Endothelial cell of umbilical vein (primary cell): ENCODE measurements at regions not wholly inside any gene's neighbourhood (a gene's known extent, or its start where the extent isn't known, plus 50 kb on each side); places are given as distances from the start of the nearest gene placed in this dataset.

Source experiments
- BruUV-seq: library from RNA; stranded (reverse); fragments of 400-500 nt; replicated peaks from 2 replicates; lab custom pipeline; 2021; lab: Mats Ljungman, UMichigan
- CTCF ChIA-PET: fragments of 300-600, 350-600 bp; sonication (Branson Sonifier 250); formaldehyde crosslinking; loops from one replicate; lab custom pipeline; 2021; ENCODE audit warnings: antibody characterized with exemption, inconsistent platforms; lab: Charles Lee
- POLR2A ChIA-PET: fragments of 300-600, 350-600 bp; sonication (Branson Sonifier 250); formaldehyde crosslinking; loops from one replicate; lab custom pipeline; 2021; ENCODE audit warnings: antibody characterized with exemption, inconsistent platforms; lab: Charles Lee
- DNase-seq: peaks from one replicate; pipeline ENCODE4 v3.0.0-alpha.2; 2011; ENCODE audit warnings: low read depth, low spot score
- FAIRE-seq: peaks from 2 replicates; lab custom pipeline; 2011; peaks lifted over from hg19 to GRCh38; lab: Jason Lieb, UNC
- H2AFZ ChIP-seq: 2 replicates; pipeline ENCODE4 v1.6.0; 2012; ENCODE audit warnings: low read depth, low read length, control low read depth, inconsistent platforms
- H3K27ac ChIP-seq: 2 replicates; pipeline ENCODE4 v1.5.1; 2011; ENCODE audit warnings: low read depth, mild to moderate bottlenecking, control low read depth, low read length, moderate library complexity; ENCODE audit not compliant: insufficient read depth
- H3K27me3 ChIP-seq, 2 experiments: 2 replicates each; pipeline versions ENCODE4 v1.6.0 to v1.6.1; 2011; ENCODE audit warnings: low read length in 2 of 2, mixed read lengths in 1 of 2; ENCODE audit not compliant: control insufficient read depth in 2 of 2, insufficient read depth in 2 of 2
- H3K36me3 ChIP-seq, 2 experiments: 2 replicates in 1 of 2; 3 replicates in 1 of 2; pipeline ENCODE4 v1.5.1; 2011; ENCODE audit warnings: low read length in 2 of 2, mild to moderate bottlenecking in 1 of 2, moderate library complexity in 1 of 2; ENCODE audit not compliant: control insufficient read depth in 2 of 2, insufficient read depth in 2 of 2; ENCODE audit errors: extremely low read depth in 1 of 2
- H3K4me1 ChIP-seq: 3 replicates; pipeline ENCODE4 v1.5.1; 2011; ENCODE audit warnings: mild to moderate bottlenecking, low read length; ENCODE audit not compliant: control insufficient read depth, insufficient read depth; ENCODE audit errors: extremely low read depth
- H3K4me2 ChIP-seq: 2 replicates; pipeline ENCODE4 v1.6.1; 2011; ENCODE audit warnings: low read length, control low read depth, mixed read lengths; ENCODE audit not compliant: insufficient read depth
- H3K4me3 ChIP-seq, 3 experiments: fragments of 200-600 bp in 1 of 3; sonication (generic), shearing (Covaris generic) in 1 of 3; replicated peaks in 1 of 3; 2 replicates each; pipeline ENCODE4 v1.5.1; 2011 to 2016; ENCODE audit warnings: control low read depth in 3 of 3, low read length in 3 of 3, mild to moderate bottlenecking in 2 of 3, inconsistent platforms in 1 of 3, low read depth in 1 of 3, moderate library complexity in 1 of 3; ENCODE audit not compliant: insufficient read depth in 1 of 3
- H3K79me2 ChIP-seq: 2 replicates; pipeline ENCODE4 v1.6.0; 2012; ENCODE audit warnings: low read length, inconsistent platforms; ENCODE audit not compliant: control insufficient read depth, insufficient read depth
- H3K9ac ChIP-seq: replicated peaks from 2 replicates; pipeline ENCODE3; 2011; ENCODE audit warnings: low read length, control low read depth; ENCODE audit not compliant: insufficient read depth; ENCODE audit errors: extremely low read depth
- H3K9me1 ChIP-seq: replicated peaks from 3 replicates; pipeline ENCODE4 v1.6.0; 2011; ENCODE audit warnings: mild to moderate bottlenecking, low read length; ENCODE audit not compliant: control insufficient read depth, insufficient read depth; ENCODE audit errors: extremely low read depth
- H3K9me3 ChIP-seq: replicated peaks from 2 replicates; pipeline ENCODE4 v1.5.1; 2012; ENCODE audit warnings: low read length, inconsistent platforms; ENCODE audit not compliant: control insufficient read depth, insufficient read depth
- H4K20me1 ChIP-seq: replicated peaks from 2 replicates; pipeline ENCODE3; 2011; ENCODE audit warnings: mild to moderate bottlenecking, low read length; ENCODE audit not compliant: control insufficient read depth, insufficient read depth; ENCODE audit errors: extremely low read depth
- CTCF ChIP-seq, 2 donors: IDR thresholded peaks; 1 replicate in 1 of 2; 2 replicates in 1 of 2; pipeline ENCODE4 v1.5.1; 2011; ENCODE audit warnings: low read length in 2 of 2, mild to moderate bottlenecking in 2 of 2, moderate library complexity in 2 of 2, control low read depth in 1 of 2, inconsistent platforms in 1 of 2, low read depth in 1 of 2; ENCODE audit not compliant: insufficient read depth in 1 of 2; ENCODE audit errors: extremely low read depth in 1 of 2
- EZH2 ChIP-seq: IDR thresholded peaks from 2 replicates; pipeline ENCODE4 v1.6.1; 2012; ENCODE audit warnings: borderline replicate concordance, low read depth, mild to moderate bottlenecking, moderate library complexity, low read length, inconsistent platforms; ENCODE audit not compliant: severe bottlenecking
- FOS ChIP-seq: IDR thresholded peaks from 2 replicates; pipeline ENCODE4 v1.6.1; 2011; ENCODE audit warnings: mild to moderate bottlenecking, low read length, moderate library complexity, borderline replicate concordance; ENCODE audit not compliant: insufficient read depth
- GATA2 ChIP-seq: IDR thresholded peaks from 2 replicates; pipeline ENCODE4 v1.7.0; 2011; ENCODE audit warnings: low read depth, mild to moderate bottlenecking, moderate library complexity, mixed read lengths, low read length; ENCODE audit not compliant: insufficient read length, insufficient read depth
- JUN ChIP-seq: IDR thresholded peaks from 2 replicates; pipeline ENCODE4 v1.6.1; 2011; ENCODE audit warnings: borderline replicate concordance, low read depth; ENCODE audit not compliant: insufficient read length, insufficient read depth
- MAX ChIP-seq: IDR thresholded peaks from 2 replicates; pipeline ENCODE4 v1.6.1; 2011; ENCODE audit not compliant: insufficient read depth, insufficient read length
- MYC ChIP-seq: IDR thresholded peaks from one replicate; pipeline ENCODE4 v1.6.1; 2011; ENCODE audit warnings: mild to moderate bottlenecking, low read depth, low read length
- POLR2A ChIP-seq: IDR thresholded peaks from 2 replicates; pipeline ENCODE4 v1.6.1; 2012; ENCODE audit warnings: low read depth, mild to moderate bottlenecking, control low read depth, low read length
- POLR2AphosphoS5 ChIP-seq: IDR thresholded peaks from 2 replicates; pipeline ENCODE4 v1.6.1; 2012; ENCODE audit warnings: low read depth, mild to moderate bottlenecking, control low read depth, low read length, moderate library complexity; ENCODE audit not compliant: insufficient read depth
- dilution Hi-C: fragments of 300-500 bp; cut with MboI; formaldehyde crosslinking; loops from one replicate; pipeline ENCODE4 v1.15.0; 2019; ENCODE audit warnings: low sequenced_read_pairs; ENCODE audit not compliant: extremely low pct_ligation_motif_present
- intact Hi-C: fragments of 100-400 bp; cut with micrococcal nuclease; formaldehyde crosslinking; loops from one replicate; pipeline ENCODE4 v1.10.0; 2022

- Histone ChIP-seq H3K79me2 (no peaks in the 10 kb centered on the region), H3K9ac (no peak overlapping the region), H3K4me2 (no peak overlapping the region), H3K4me1 (no peaks in the 10 kb centered on the region), H3K36me3 (no peaks in the 10 kb centered on the region), H3K9me1 (no peaks in the 10 kb centered on the region), H3K27me3 (no peaks in the 10 kb centered on the region), H3K9me3 (no peaks in the 10 kb centered on the region), H3K27ac (no peak overlapping the region), H3K4me3 (no peak overlapping the region), H4K20me1 (no peaks in the 10 kb centered on the region), H2AFZ (no peak overlapping the region)
- ChIA-PET POLR2A (no interaction called here), CTCF (interaction anchor here (1.5 kb wide), 1 partner anchor 674 kb away, joined by 3 read pairs; no protein-coding TSS in a partner anchor)
- dilution Hi-C loops (no loop called here), intact Hi-C loops (no loop called here)
- TF ChIP-seq MYC (no peak), GATA2 (no peak), JUN (no peak), POLR2AphosphoS5 (no peak), FOS (no peak), CTCF (IDR thresholded peaks at IDR 0.05; ENCODE audit: extremely low read depth in 1 of 2, insufficient read depth in 1 of 2, low read depth in 1 of 2, low read length in 2 of 2) (no peak), EZH2 (no peak), MAX (no peak), POLR2A (no peak)
- DNase-seq (no peak), FAIRE-seq (no peak)
- no TSS peak for BruUV-seq
Observed at GRCh38 chr14:65838565-65838964, 426.0 kb downstream of the FUT8 start.
